ENCODE measurements at regions not wholly inside any gene's neighbourhood (a gene's known extent, or its start where the extent isn't known, plus 50 kb on each side); places are given as distances from the start of the nearest gene placed in this dataset.

DNA sequence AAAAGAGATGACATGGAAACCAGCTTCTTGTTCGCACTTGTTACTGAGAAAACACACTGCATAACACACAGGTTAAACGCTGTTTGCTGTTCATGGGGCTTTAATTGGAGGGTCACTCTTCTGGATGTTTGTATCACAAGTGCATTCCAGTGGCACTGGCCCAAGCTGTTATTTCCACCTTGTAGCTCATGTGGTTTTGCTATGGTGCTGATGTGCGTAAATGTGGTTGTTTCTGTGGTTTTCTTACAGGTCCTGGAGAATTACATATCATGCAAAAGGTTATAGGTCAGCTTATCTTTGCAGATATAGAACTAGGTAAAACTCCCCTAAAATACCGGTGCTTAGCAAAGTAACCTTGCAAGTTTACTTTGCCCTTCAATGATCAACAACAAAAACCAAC is 89.3 kb upstream of the AHI1 start:
- Histone ChIP-seq H3K4ac (replicated peaks; ENCODE audit: insufficient read length, low read depth, low read length) (no peak overlapping the region), H3K9ac (replicated peaks in 1 of 4; ENCODE audit: extremely low read depth in 1 of 4, low read depth in 3 of 4, low read length in 3 of 4) (no peak overlapping the region), H2BK120ac (replicated peaks; ENCODE audit: low read depth, low read length) (no peak overlapping the region), H3K23ac (ENCODE audit: insufficient read length) (no peak overlapping the region), H2BK20ac (ENCODE audit: low read length) (no peak overlapping the region), H3K4me3 (ENCODE audit: extremely low read depth in 1 of 4, insufficient read depth in 2 of 4, low read depth in 3 of 4, low read length in 4 of 4) (no peak overlapping the region), H2AK5ac (ENCODE audit: low read depth, low read length) (no peak overlapping the region), H3K79me1 (ENCODE audit: low read depth, low read length) (no peaks in the 10 kb centered on the region), H2BK15ac (ENCODE audit: low read length) (no peak overlapping the region), H2BK5ac (ENCODE audit: low read depth, low read length) (no peak overlapping the region), H3K23me2 (ENCODE audit: low read depth, low read length) (no peaks in the 10 kb centered on the region), H4K8ac (ENCODE audit: extremely low read depth, insufficient read depth, low read length) (no peak overlapping the region), H3K14ac (ENCODE audit: insufficient read length) (no peak overlapping the region), H2BK12ac (ENCODE audit: low read depth, low read length) (no peak overlapping the region), H3K18ac (ENCODE audit: extremely low read depth, low read length) (no peak overlapping the region), H2AFZ (ENCODE audit: low read length) (no peak overlapping the region), H3K4me1 (replicated peaks in 1 of 4; ENCODE audit: control insufficient read depth in 3 of 4, insufficient read depth in 4 of 4, low read length in 3 of 4) (peaks cover 0 to 2% (median 0%) of the 10 kb centered on the region in 4 experiments; a peak in 1 of 7 replicates), H3K9me3 (ENCODE audit: insufficient read depth in 2 of 2, low read depth in 1 of 2, low read length in 1 of 2) (no peaks in the 10 kb centered on the region), H3K27me3 (replicated peaks in 1 of 4; ENCODE audit: control insufficient read depth in 3 of 4, extremely low read depth in 1 of 4, insufficient read depth in 3 of 4, low read length in 3 of 4) (no peaks in the 10 kb centered on the region), H4K91ac (replicated peaks; ENCODE audit: insufficient read length, low read length) (no peak overlapping the region), H4K5ac (ENCODE audit: insufficient read length, low read depth, low read length) (no peak overlapping the region), H3K79me2 (ENCODE audit: control insufficient read depth in 1 of 2, insufficient read depth in 2 of 2, low read length in 2 of 2) (no peaks in the 10 kb centered on the region), H3K4me2 (ENCODE audit: insufficient read depth in 1 of 2, low read depth in 2 of 2, low read length in 2 of 2) (no peak overlapping the region), H3K36me3 (ENCODE audit: control insufficient read depth in 2 of 4, insufficient read depth in 4 of 4, low read length in 3 of 4) (no peaks in the 10 kb centered on the region), H4K20me1 (replicated peaks in 1 of 2; ENCODE audit: control insufficient read depth in 1 of 2, insufficient read depth in 2 of 2, low read length in 2 of 2) (no peaks in the 10 kb centered on the region), H3K56ac (replicated peaks; ENCODE audit: insufficient read length, low read depth, low read length) (no peak overlapping the region), H3K27ac (ENCODE audit: low read depth, low read length) (no peak overlapping the region)
- DNase-seq (ENCODE audit: low read depth in 1 of 2, low spot score in 2 of 2) (no peak), FAIRE-seq (no peak)
- 96% methylated on average over 4 of the region's 4 CpGs; no CpG with 5 or more reads in 1 of the 2 experiments for WGBS, 2 experiments (ENCODE audit: extremely low coverage in 1 of 2, insufficient coverage in 1 of 2, insufficient read length in 1 of 2, insufficient replicate concordance in 2 of 2, low coverage in 1 of 2, low lambda C conversion rate in 2 of 2, missing lambda C conversion rate in 1 of 2)
- ChIA-PET POLR2A (ENCODE audit: partially characterized antibody) (no interaction called here), CTCF (ENCODE audit: partially characterized antibody) (no interaction called here)
- no peak for TF ChIP-seq KDM4A (IDR thresholded peaks at IDR 0.05; ENCODE audit: low read depth, low read length, severe bottlenecking)
- no peak for TF ChIP-seq RAD21 (IDR thresholded peaks at IDR 0.05 in 1 of 2, conservative IDR thresholded peaks at IDR 0.05 in 1 of 2; ENCODE audit: low read depth in 2 of 2, low read length in 2 of 2)
- no peak for TF ChIP-seq NRF1 (IDR thresholded peaks at IDR 0.05; ENCODE audit: low read depth, low read length)
- no peak for TF ChIP-seq EP300 (IDR thresholded peaks at IDR 0.05; ENCODE audit: borderline replicate concordance in 1 of 2, low read depth in 2 of 2, low read length in 2 of 2)
- no peak for TF ChIP-seq KDM5A (IDR thresholded peaks at IDR 0.05; ENCODE audit: low read length)
- TF ChIP-seq CTCF (IDR thresholded peaks at IDR 0.05; ENCODE audit: control extremely low read depth in 1 of 3, insufficient read depth in 1 of 3, low read depth in 1 of 3, low read length in 3 of 3), result no peak
- TF ChIP-seq MAFK (IDR thresholded peaks at IDR 0.05; ENCODE audit: low read depth, low read length), result no peak
- no peak for TF ChIP-seq POLR2A (IDR thresholded peaks at IDR 0.05; ENCODE audit: control extremely low read depth in 1 of 2, low read depth in 2 of 2, low read length in 2 of 2)
- TF ChIP-seq YY1 (IDR thresholded peaks at IDR 0.05; ENCODE audit: low read depth, low read length), result no peak
